GM12864 (cell line): ENCODE measurements at regions not wholly inside any gene's neighbourhood (a gene's known extent, or its start where the extent isn't known, plus 50 kb on each side); places are given as distances from the start of the nearest gene placed in this dataset.

Experiments
- DNase-seq: peaks from one replicate; pipeline ENCODE4 v3.0.0-alpha.2; 2011; ENCODE audit warnings: low read depth
- H3K4me3 ChIP-seq: 2 replicates; pipeline ENCODE4 v1.5.1; 2011; ENCODE audit warnings: mild to moderate bottlenecking, low read depth, low read length, control low read depth
- TF ChIP-seq, protein P1 (sequence below): IDR thresholded peaks from 2 replicates; pipeline ENCODE4 v1.5.1; 2011; ENCODE audit warnings: low read depth, mild to moderate bottlenecking, moderate library complexity, low read length, control low read depth, inconsistent platforms; ENCODE audit errors: missing control alignments

DNA sequence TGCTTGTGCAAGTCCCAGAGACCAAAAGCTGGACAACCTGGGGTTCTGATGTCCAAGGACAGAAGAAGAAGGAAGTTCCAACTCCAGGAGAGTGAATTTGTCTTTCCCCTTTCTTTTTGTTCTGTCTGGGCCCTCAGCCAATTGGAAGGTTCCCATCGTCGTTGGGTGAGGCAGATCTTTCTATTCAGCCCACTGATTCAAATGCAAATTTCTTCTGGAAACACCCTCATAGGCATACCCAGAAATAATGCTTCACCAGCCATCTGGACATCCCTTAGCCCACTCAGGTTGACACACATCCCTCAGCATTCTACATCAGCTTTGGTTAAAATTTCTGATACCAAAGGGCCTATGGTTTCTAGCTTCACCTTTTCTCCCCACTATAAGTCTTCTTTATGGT lies 156.5 kb downstream of the SP3 start:
- no peak for DNase-seq
- TF ChIP-seq, protein P1, sequence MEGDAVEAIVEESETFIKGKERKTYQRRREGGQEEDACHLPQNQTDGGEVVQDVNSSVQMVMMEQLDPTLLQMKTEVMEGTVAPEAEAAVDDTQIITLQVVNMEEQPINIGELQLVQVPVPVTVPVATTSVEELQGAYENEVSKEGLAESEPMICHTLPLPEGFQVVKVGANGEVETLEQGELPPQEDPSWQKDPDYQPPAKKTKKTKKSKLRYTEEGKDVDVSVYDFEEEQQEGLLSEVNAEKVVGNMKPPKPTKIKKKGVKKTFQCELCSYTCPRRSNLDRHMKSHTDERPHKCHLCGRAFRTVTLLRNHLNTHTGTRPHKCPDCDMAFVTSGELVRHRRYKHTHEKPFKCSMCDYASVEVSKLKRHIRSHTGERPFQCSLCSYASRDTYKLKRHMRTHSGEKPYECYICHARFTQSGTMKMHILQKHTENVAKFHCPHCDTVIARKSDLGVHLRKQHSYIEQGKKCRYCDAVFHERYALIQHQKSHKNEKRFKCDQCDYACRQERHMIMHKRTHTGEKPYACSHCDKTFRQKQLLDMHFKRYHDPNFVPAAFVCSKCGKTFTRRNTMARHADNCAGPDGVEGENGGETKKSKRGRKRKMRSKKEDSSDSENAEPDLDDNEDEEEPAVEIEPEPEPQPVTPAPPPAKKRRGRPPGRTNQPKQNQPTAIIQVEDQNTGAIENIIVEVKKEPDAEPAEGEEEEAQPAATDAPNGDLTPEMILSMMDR = no peak
- no peak overlapping the region for H3K4me3 ChIP-seq

DNA sequence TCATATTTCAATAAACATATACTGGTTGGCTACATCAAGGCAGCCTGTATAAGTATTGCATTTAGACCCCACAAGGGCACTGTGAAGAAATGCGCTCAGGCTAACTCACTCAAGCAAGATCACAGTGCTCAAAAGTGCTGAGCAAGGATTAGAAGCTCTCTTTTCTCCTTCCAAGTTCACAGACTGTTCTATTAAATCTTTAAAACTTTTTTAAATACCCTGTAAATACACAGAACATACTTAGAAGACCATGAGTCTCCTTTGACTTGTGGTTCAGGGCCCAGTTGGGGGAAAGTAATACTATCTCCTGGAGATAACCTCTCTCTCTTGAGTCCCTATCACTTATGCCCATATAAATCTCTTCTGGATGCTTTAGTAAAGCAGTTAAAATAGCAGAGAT lies 152.9 kb downstream of the SP3 start:
- DNase-seq = no peak
- TF ChIP-seq, protein P1 = no peak
- H3K4me3 ChIP-seq = no peak overlapping the region

DNA sequence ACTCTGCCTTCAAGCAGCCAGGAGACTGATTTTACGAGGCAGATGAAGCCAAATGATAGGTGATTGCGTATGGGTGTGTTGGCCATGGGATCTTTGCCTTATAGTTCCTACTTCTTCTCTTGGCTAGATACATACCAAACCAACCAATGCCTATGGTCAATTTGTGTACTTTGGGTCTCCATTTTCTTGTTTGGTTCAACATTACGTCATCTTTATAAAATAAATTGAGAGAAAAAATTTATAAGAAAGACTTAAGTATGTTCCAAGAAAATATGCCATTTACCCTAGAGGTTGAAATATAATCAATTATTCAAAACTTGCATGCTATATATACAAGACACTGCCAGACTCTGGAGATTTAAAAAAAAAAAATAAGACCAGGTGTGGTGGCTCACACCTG lies 150.9 kb downstream of the SP3 start:
- H3K4me3 ChIP-seq = no peak overlapping the region
- DNase-seq = no peak
- TF ChIP-seq, protein P1 = no peak

DNA sequence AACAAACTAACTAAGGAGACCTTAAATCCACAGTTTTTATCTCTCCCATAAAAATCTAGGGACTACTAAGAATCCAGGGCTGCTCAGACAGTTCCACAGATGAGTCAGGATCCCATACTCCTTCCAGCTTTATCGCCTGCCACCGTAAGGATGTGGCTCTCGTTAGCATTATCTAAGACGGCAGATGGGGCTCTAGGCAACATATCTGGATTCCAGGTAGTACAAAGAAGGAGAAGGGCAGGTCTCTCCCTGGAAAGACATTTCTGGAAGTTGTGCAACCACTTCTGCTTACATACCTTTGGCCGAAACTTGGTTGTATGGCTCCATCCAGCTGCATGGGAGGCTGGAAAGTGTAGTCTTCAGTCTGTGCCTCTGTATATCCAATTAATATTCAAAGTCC lies 149.4 kb downstream of the SP3 start:
- no peak for DNase-seq
- TF ChIP-seq, protein P1 = no peak
- H3K4me3 ChIP-seq = no peak overlapping the region

DNA sequence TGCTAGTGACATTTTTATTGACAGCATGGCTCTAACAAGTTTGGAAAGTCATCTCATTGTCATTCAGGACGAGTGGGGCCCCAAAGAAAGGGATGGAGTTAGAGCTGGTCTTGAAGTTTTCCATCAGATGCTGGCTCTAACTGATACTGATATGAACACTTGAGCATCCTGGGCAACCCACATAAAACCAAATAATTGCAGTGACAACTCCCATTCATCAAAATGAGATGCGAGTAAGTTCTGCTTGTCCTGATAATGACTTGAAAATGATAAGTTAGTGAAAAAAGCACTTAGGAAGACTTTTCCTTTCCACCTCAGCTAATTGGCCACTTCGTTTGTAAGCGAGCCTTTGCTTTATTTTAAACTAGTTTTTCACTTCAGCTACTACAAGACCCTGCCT lies 147.6 kb downstream of the SP3 start:
- TF ChIP-seq, protein P1 = no peak
- DNase-seq = no peak
- H3K4me3 ChIP-seq = no peak overlapping the region

DNA sequence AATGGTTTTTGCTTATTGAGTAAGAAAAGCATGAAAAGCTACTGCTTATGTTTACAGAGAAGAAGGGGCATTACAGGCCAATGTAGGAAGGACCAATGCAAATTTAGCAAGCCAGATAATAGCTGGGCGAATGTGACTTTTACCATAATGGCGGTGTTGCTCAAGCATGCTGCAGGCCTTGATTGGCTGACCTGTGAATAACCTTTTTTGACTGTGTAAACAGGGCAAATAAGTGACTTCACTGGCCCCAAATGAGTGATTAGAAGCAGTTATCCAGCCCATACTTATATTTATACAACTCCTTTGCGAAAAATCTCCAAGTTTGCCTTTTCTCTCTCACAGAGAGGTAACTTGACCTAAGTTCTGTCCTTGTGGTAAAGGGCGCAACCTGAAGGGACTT lies 146.9 kb downstream of the SP3 start:
- DNase-seq = no peak
- TF ChIP-seq, protein P1 = no peak
- H3K4me3 ChIP-seq = no peak overlapping the region

DNA sequence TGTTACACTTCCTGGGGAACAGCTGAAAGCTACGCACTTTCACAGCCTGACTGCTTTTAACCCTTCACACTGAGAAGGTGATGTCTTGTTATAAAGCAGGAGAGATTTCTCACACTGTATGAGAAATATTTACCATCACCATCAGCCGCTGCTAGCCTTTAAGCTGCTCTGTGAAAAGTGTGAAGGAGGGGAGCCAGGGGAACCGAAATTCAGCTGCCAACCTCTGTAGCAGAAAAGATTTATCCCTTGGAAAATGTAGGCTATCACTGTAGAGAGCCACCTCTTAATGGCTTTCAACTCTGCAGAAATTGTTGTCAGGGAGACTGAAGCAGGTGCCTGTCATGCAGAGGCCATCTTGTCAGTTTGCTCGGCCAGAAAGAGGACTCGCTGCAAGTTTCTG lies 145.3 kb downstream of the SP3 start:
- no peak for DNase-seq
- TF ChIP-seq, protein P1 = no peak
- no peak overlapping the region for H3K4me3 ChIP-seq
